Upper lobe of left lung (tissue), 6 donors: ENCODE measurements at regions not wholly inside any gene's neighbourhood (a gene's known extent, or its start where the extent isn't known, plus 50 kb on each side); places are given as distances from the start of the nearest gene placed in this dataset.

Experiments used
- ATAC-seq, 2 donors: fragments of 200-7000 bp; cut with Tn5 transposase; one replicate each; pipeline ENCODE4 v1.9.1; 2022; ENCODE audit warnings: mild to moderate bottlenecking in 2 of 2, moderate library complexity in 2 of 2; ENCODE audit not compliant: low FRiP score in 2 of 2
- DNase-seq, 2 donors: peaks; one replicate each; pipeline ENCODE4 v3.0.0-alpha.2; 2019 to 2020
- H3K27ac ChIP-seq, 4 donors: fragments of 200-600 bp; sonication (generic); one replicate each; pipeline ENCODE4 v1.5.1; 2016 to 2019
- H3K27me3 ChIP-seq, 4 donors: fragments of 200-600 bp; sonication (generic); one replicate each; pipeline ENCODE4 v1.5.1; 2017 to 2019
- H3K36me3 ChIP-seq, 4 donors: fragments of 200-600 bp; sonication (generic); one replicate each; pipeline ENCODE4 v1.5.1; 2016 to 2019
- H3K4me1 ChIP-seq, 4 donors: fragments of 200-600 bp; sonication (generic); one replicate each; pipeline ENCODE4 v1.5.1; 2018 to 2019
- H3K4me3 ChIP-seq, 4 donors: fragments of 200-600 bp; sonication (generic); one replicate each; pipeline ENCODE4 v1.5.1; 2017 to 2019; ENCODE audit warnings: mild to moderate bottlenecking in 2 of 4, moderate library complexity in 1 of 4
- H3K9me3 ChIP-seq, 4 donors: fragments of 200-600 bp; sonication (generic); one replicate each; pipeline ENCODE4 v1.5.1; 2018 to 2019
- CTCF ChIP-seq, 6 experiments: fragments of 450-650 bp in 4 of 6; fragments of 200-600 bp in 2 of 6; sonication (generic) in 2 of 6; IDR thresholded peaks; one replicate each; pipeline ENCODE4 v1.5.1; 2016 to 2019; ENCODE audit warnings: antibody characterized with exemption in 6 of 6
- EP300 ChIP-seq, 4 donors: sonication (generic); formaldehyde crosslinking; IDR thresholded peaks; one replicate each; pipeline ENCODE4 v1.5.1; 2017; ENCODE audit warnings: antibody characterized with exemption in 4 of 4, control low read depth in 2 of 4
- POLR2A ChIP-seq, 4 donors: fragments of 450-650 bp; IDR thresholded peaks; one replicate each; pipeline ENCODE4 v1.5.1; 2016 to 2017; ENCODE audit warnings: antibody characterized with exemption in 4 of 4, mild to moderate bottlenecking in 2 of 4
- POLR2AphosphoS5 ChIP-seq, 2 donors: sonication (generic); formaldehyde crosslinking; IDR thresholded peaks; one replicate each; pipeline ENCODE4 v1.5.1; 2017; ENCODE audit warnings: antibody characterized with exemption in 2 of 2
- WGBS, 2 donors: methylation state at CpG; one replicate each; pipeline ENCODE4 v1.1.5; 2017 to 2018; 5-methylcytosine and 5-hydroxymethylcytosine counted together
- donor health status: DM: no; HTN: no; CAD: no; lungs with moderate emphysema.
- donor health status: DM: no; HTN: yes; CAD: no; lungs with severe emphysema.

- peaks cover 0 to 3% (median 0%) of the 10 kb centered on the region in 4 donors for H3K27me3 ChIP-seq
- TF ChIP-seq POLR2AphosphoS5 (IDR thresholded peaks at IDR 0.05) (no peak), EP300 (IDR thresholded peaks at IDR 0.05) (no peak), CTCF (IDR thresholded peaks at IDR 0.05) (no peak), POLR2A (IDR thresholded peaks at IDR 0.05) (no peak)
- WGBS, 2 donors = 83 to 88% methylated on average over 1 of the region's 1 CpG
These were observed 112.8 kb upstream of the SLC25A48 start for GRCh38 chr5:135721548-135722090.

GRCh38 chr5:135720191-135720590, 114.3 kb upstream of the SLC25A48 start:
- H3K27me3 ChIP-seq = peaks cover 0 to 3% (median 0%) of the 10 kb centered on the region in 4 donors
- no peaks in the 10 kb centered on the region for H3K9me3 ChIP-seq
- H3K36me3 ChIP-seq = no peaks in the 10 kb centered on the region
- no peak overlapping the region for H3K27ac ChIP-seq
- peaks cover 0 to 7% (median 0%) of the 10 kb centered on the region in 4 donors for H3K4me1 ChIP-seq
- no peak overlapping the region for H3K4me3 ChIP-seq
- WGBS, 2 donors = 70 to 91% methylated on average over 2 of the region's 2 CpGs
- DNase-seq = no peak
- TF ChIP-seq EP300 (IDR thresholded peaks at IDR 0.05) (no peak), CTCF (IDR thresholded peaks at IDR 0.05) (no peak), POLR2AphosphoS5 (IDR thresholded peaks at IDR 0.05) (no peak), POLR2A (IDR thresholded peaks at IDR 0.05) (no peak)
- ATAC-seq = no peak

More at GRCh38 chr5:135721548-135722090, 112.8 kb upstream of the SLC25A48 start:
- no peak overlapping the region for H3K4me3 ChIP-seq
- ATAC-seq = no peak
- DNase-seq = no peak
- H3K27ac ChIP-seq = no peak overlapping the region
- no peaks in the 10 kb centered on the region for H3K9me3 ChIP-seq
- no peaks in the 10 kb centered on the region for H3K36me3 ChIP-seq
- H3K4me1 ChIP-seq = no peaks in the 10 kb centered on the region

GRCh38 chr5:135719428-135720063, 114.9 kb upstream of the SLC25A48 start:
- Histone ChIP-seq H3K9me3 (no peaks in the 10 kb centered on the region), H3K27me3 (peaks cover 0 to 3% (median 0%) of the 10 kb centered on the region in 4 donors), H3K4me1 (peaks cover 0 to 12% (median 0%) of the 10 kb centered on the region in 4 donors), H3K27ac (no peak overlapping the region), H3K4me3 (no peak overlapping the region), H3K36me3 (no peaks in the 10 kb centered on the region)
- TF ChIP-seq POLR2A (IDR thresholded peaks at IDR 0.05) (no peak), EP300 (IDR thresholded peaks at IDR 0.05) (no peak), POLR2AphosphoS5 (IDR thresholded peaks at IDR 0.05) (no peak), CTCF (IDR thresholded peaks at IDR 0.05) (no peak)
- no peak for DNase-seq
- ATAC-seq = no peak
- whole genome bisulfite sequencing, 2 donors = 83 to 94% methylated on average over 3 to 4 of the region's 4 CpGs

- Histone ChIP-seq H3K36me3 (no peaks in the 10 kb centered on the region), H3K27ac (no peak overlapping the region), H3K4me1 (peaks cover 0 to 12% (median 0%) of the 10 kb centered on the region in 4 donors), H3K4me3 (no peak overlapping the region), H3K9me3 (no peaks in the 10 kb centered on the region), H3K27me3 (peaks cover 0 to 3% (median 0%) of the 10 kb centered on the region in 4 donors)
- WGBS, 2 donors = 64 to 79% methylated on average over 1 of the region's 1 CpG
- ATAC-seq = no peak
- no peak for DNase-seq
- TF ChIP-seq POLR2AphosphoS5 (IDR thresholded peaks at IDR 0.05) (no peak), EP300 (IDR thresholded peaks at IDR 0.05) (no peak), CTCF (IDR thresholded peaks at IDR 0.05) (no peak), POLR2A (IDR thresholded peaks at IDR 0.05) (no peak)
These were observed 115.8 kb upstream of the SLC25A48 start for GRCh38 chr5:135718651-135719050.
